Endodermal cell (in vitro differentiated cells): ENCODE measurements at regions not wholly inside any gene's neighbourhood (a gene's known extent, or its start where the extent isn't known, plus 50 kb on each side); places are given as distances from the start of the nearest gene placed in this dataset.

Source experiments
- DNase-seq: peaks from one replicate; pipeline ENCODE4 v3.0.0-alpha.2; 2017
- H3K27ac ChIP-seq: 2 replicates; pipeline ENCODE4 v1.5.1; 2013; ENCODE audit warnings: mild to moderate bottlenecking, low read depth, low read length, moderate library complexity
- H3K27me3 ChIP-seq: 2 replicates; pipeline ENCODE4 v1.6.1; 2013; ENCODE audit warnings: mild to moderate bottlenecking, low read length, moderate library complexity; ENCODE audit not compliant: insufficient read depth, control insufficient read depth, poor library complexity, severe bottlenecking
- H3K36me3 ChIP-seq: 2 replicates; pipeline ENCODE4 v1.7.0; 2013; ENCODE audit warnings: mild to moderate bottlenecking, low read length, moderate library complexity; ENCODE audit not compliant: control insufficient read depth, insufficient read depth
- H3K4me1 ChIP-seq: one replicate; pipeline ENCODE4 v1.7.0; 2013; ENCODE audit warnings: low read length; ENCODE audit not compliant: control insufficient read depth, insufficient read depth
- H3K4me3 ChIP-seq: 2 replicates; pipeline ENCODE4 v1.5.1; 2013; ENCODE audit warnings: mild to moderate bottlenecking, low read length, moderate library complexity
- H3K9ac ChIP-seq: 2 replicates; pipeline ENCODE4 v1.6.1; 2013; ENCODE audit warnings: mild to moderate bottlenecking, low read length, moderate library complexity; ENCODE audit not compliant: poor library complexity, severe bottlenecking; ENCODE audit errors: extremely low read depth
- H3K9me3 ChIP-seq: 2 replicates; pipeline ENCODE4 v1.6.1; 2013; ENCODE audit warnings: mild to moderate bottlenecking, low read length, moderate library complexity; ENCODE audit not compliant: control insufficient read depth
- H3K27ac Mint-ChIP-seq: 2 replicates; pipeline ENCODE4 v1.8.0; 2020; ENCODE audit warnings: mixed read lengths
- H3K27me3 Mint-ChIP-seq: 2 replicates; pipeline ENCODE4 v1.8.0; 2021; ENCODE audit warnings: mild to moderate bottlenecking, mixed read lengths; ENCODE audit not compliant: insufficient read depth
- H3K36me3 Mint-ChIP-seq: 2 replicates; pipeline ENCODE4 v1.8.0; 2020; ENCODE audit warnings: low read depth, mixed read lengths
- H3K4me1 Mint-ChIP-seq: 2 replicates; pipeline ENCODE4 v1.8.0; 2020; ENCODE audit warnings: mixed read lengths
- H3K4me3 Mint-ChIP-seq: 2 replicates; pipeline ENCODE4 v1.8.0; 2020; ENCODE audit warnings: mild to moderate bottlenecking, moderate library complexity, mixed read lengths
- H3K9me3 Mint-ChIP-seq: 2 replicates; pipeline ENCODE4 v1.8.0; 2020; ENCODE audit warnings: mild to moderate bottlenecking, mixed read lengths
- WGBS, 2 experiments: methylation state at CpG; one replicate each; pipeline versions ENCODE4 v1.1.5 to v1.1.7; 2013; ENCODE audit warnings: missing lambda C conversion rate in 2 of 2, mixed read lengths in 1 of 2; ENCODE audit not compliant: insufficient coverage in 1 of 2, insufficient read length in 1 of 2; 5-methylcytosine and 5-hydroxymethylcytosine counted together
- TF ChIP-seq, protein P1 (sequence below): fragments of 200-600 bp; sonication (generic); conservative IDR thresholded peaks from 2 replicates; pipeline ENCODE4 v1.5.0; 2021; ENCODE audit warnings: antibody characterized with exemption, mild to moderate bottlenecking

DNA sequence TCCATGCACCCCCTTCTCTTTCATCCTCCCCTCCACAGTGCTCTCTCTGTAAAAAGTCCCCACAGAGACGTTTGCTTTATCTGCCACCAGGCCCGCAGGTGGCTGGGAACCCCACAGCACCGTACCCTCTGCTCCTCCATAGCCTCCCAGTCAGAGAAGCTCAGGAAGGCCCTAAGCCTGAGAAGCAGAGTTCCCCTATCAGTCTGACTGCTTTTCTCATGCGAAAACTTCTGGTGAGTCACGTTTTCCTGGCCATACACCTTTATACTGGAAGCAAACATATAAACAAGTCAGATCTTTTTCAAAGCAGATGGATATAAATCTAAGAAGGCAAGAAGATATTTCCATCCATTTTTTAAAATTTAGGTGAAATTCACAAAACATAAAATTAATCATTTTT lies 51.5 kb upstream of the MEF2A start:
- Mint-ChIP-seq H3K4me1 (no peaks in the 10 kb centered on the region), H3K4me3 (no peak overlapping the region), H3K36me3 (no peaks in the 10 kb centered on the region), H3K27ac (peak overlapping the region; percentile 52), H3K27me3 (no peaks in the 10 kb centered on the region), H3K9me3 (no peaks in the 10 kb centered on the region)
- Histone ChIP-seq H3K27ac (no peak overlapping the region), H3K9me3 (no peaks in the 10 kb centered on the region), H3K36me3 (no peaks in the 10 kb centered on the region), H3K4me3 (no peak overlapping the region), H3K27me3 (no peaks in the 10 kb centered on the region), H3K4me1 (no peaks in the 10 kb centered on the region), H3K9ac (no peak overlapping the region)
- no peak for DNase-seq
- TF ChIP-seq, protein P1, sequence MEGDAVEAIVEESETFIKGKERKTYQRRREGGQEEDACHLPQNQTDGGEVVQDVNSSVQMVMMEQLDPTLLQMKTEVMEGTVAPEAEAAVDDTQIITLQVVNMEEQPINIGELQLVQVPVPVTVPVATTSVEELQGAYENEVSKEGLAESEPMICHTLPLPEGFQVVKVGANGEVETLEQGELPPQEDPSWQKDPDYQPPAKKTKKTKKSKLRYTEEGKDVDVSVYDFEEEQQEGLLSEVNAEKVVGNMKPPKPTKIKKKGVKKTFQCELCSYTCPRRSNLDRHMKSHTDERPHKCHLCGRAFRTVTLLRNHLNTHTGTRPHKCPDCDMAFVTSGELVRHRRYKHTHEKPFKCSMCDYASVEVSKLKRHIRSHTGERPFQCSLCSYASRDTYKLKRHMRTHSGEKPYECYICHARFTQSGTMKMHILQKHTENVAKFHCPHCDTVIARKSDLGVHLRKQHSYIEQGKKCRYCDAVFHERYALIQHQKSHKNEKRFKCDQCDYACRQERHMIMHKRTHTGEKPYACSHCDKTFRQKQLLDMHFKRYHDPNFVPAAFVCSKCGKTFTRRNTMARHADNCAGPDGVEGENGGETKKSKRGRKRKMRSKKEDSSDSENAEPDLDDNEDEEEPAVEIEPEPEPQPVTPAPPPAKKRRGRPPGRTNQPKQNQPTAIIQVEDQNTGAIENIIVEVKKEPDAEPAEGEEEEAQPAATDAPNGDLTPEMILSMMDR, result no peak
- 48 to 58% methylated on average over 3 to 5 of the region's 5 CpGs for WGBS, 2 experiments
